IMR-90 (cell line): ENCODE measurements at regions not wholly inside any gene's neighbourhood (a gene's known extent, or its start where the extent isn't known, plus 50 kb on each side); places are given as distances from the start of the nearest gene placed in this dataset.

ENCODE experiments used
- ATAC-seq: fragments of 200-7000 bp; cut with Tn5 transposase; 2 replicates; pipeline ENCODE4 v1.9.1; 2020; ENCODE audit warnings: low read depth, mild to moderate bottlenecking, moderate library complexity
- BruUV-seq: library from RNA; stranded (reverse); fragments of 400-500 nt; replicated peaks from 2 replicates; lab custom pipeline; 2021; lab: Mats Ljungman, UMichigan
- CTCF ChIA-PET: fragments of 300-600 bp; formaldehyde crosslinking; extraction: SDS; loops from one replicate; lab custom pipeline; 2021; ENCODE audit warnings: antibody characterized with exemption; lab: Yijun Ruan, JAX
- POLR2A ChIA-PET: fragments of 300-600 bp; sonication (Branson Sonifier 250); formaldehyde crosslinking; loops from one replicate; lab custom pipeline; 2022; ENCODE audit warnings: antibody characterized with exemption; ENCODE audit not compliant: unreplicated experiment; lab: Charles Lee
- DNase-seq: peaks from one replicate; pipeline ENCODE4 v3.0.0; 2013
- H2AFZ ChIP-seq: replicated peaks from 2 replicates; pipeline ENCODE3; 2013; ENCODE audit warnings: low read length, mild to moderate bottlenecking; ENCODE audit not compliant: poor library complexity
- H2AK5ac ChIP-seq: 2 replicates; pipeline ENCODE4 v1.6.1; 2013; ENCODE audit warnings: low read depth, low read length, inconsistent platforms
- H2AK9ac ChIP-seq: replicated peaks from 2 replicates; pipeline ENCODE3; 2013; ENCODE audit warnings: mild to moderate bottlenecking, low read depth, low read length, moderate library complexity; ENCODE audit not compliant: poor library complexity
- H2BK120ac ChIP-seq: 2 replicates; pipeline ENCODE4 v1.6.1; 2013; ENCODE audit warnings: low read depth, low read length, inconsistent platforms
- H2BK15ac ChIP-seq: 3 replicates; pipeline ENCODE4 v1.6.1; 2013; ENCODE audit warnings: low read depth, low read length, inconsistent platforms
- H2BK20ac ChIP-seq: 2 replicates; pipeline ENCODE4 v1.6.1; 2013; ENCODE audit warnings: low read depth, mild to moderate bottlenecking, inconsistent platforms, low read length, moderate library complexity
- H2BK5ac ChIP-seq: 2 replicates; pipeline ENCODE4 v1.6.1; 2013; ENCODE audit warnings: mild to moderate bottlenecking, low read depth, low read length, inconsistent platforms; ENCODE audit not compliant: poor library complexity, severe bottlenecking
- H3K14ac ChIP-seq: replicated peaks from 2 replicates; pipeline ENCODE4 v1.6.1; 2013; ENCODE audit warnings: low read depth, low read length, inconsistent platforms
- H3K18ac ChIP-seq: 2 replicates; pipeline ENCODE4 v1.6.1; 2013; ENCODE audit warnings: low read depth, low read length, control low read depth
- H3K23ac ChIP-seq: 2 replicates; pipeline ENCODE4 v1.6.1; 2013; ENCODE audit warnings: low read depth, low read length, inconsistent platforms
- H3K27ac ChIP-seq: 2 replicates; pipeline ENCODE4 v1.5.1; 2013; ENCODE audit warnings: mild to moderate bottlenecking, control low read depth, low read length; ENCODE audit not compliant: insufficient read depth
- H3K27me3 ChIP-seq: 2 replicates; pipeline ENCODE4 v1.6.1; 2013; ENCODE audit warnings: low read length; ENCODE audit not compliant: control insufficient read depth, insufficient read depth
- H3K36me3 ChIP-seq: 2 replicates; pipeline ENCODE4 v1.6.1; 2013; ENCODE audit warnings: low read length, mixed read lengths; ENCODE audit not compliant: control insufficient read depth, insufficient read depth
- H3K4ac ChIP-seq: 2 replicates; pipeline ENCODE4 v1.6.1; 2013; ENCODE audit warnings: low read depth, low read length, inconsistent platforms
- H3K4me1 ChIP-seq: 2 replicates; pipeline ENCODE4 v1.6.1; 2013; ENCODE audit warnings: low read length, mixed read lengths; ENCODE audit not compliant: control insufficient read depth, insufficient read depth
- H3K4me2 ChIP-seq: 2 replicates; pipeline ENCODE4 v1.6.1; 2013; ENCODE audit warnings: low read depth, mild to moderate bottlenecking, control low read depth, low read length, moderate library complexity
- H3K4me3 ChIP-seq: 2 replicates; pipeline ENCODE4 v1.5.1; 2013; ENCODE audit warnings: low read depth, mild to moderate bottlenecking, control low read depth, low read length, moderate library complexity; ENCODE audit not compliant: insufficient read depth
- H3K56ac ChIP-seq: 2 replicates; pipeline ENCODE4 v1.6.1; 2013; ENCODE audit warnings: low read length, inconsistent platforms; ENCODE audit not compliant: insufficient read depth; ENCODE audit errors: extremely low read depth
- H3K79me1 ChIP-seq, 2 experiments: 2 replicates each; pipeline ENCODE4 v1.6.1; 2013; ENCODE audit warnings: low read length in 2 of 2, inconsistent platforms in 1 of 2, low read depth in 1 of 2
- H3K9ac ChIP-seq: 2 replicates; pipeline ENCODE4 v1.6.1; 2013; ENCODE audit warnings: low read depth, low read length, control low read depth
- H3K9me1 ChIP-seq: 2 replicates; pipeline ENCODE4 v1.6.1; 2013; ENCODE audit warnings: low read length, inconsistent platforms; ENCODE audit not compliant: insufficient read depth
- H3K9me3 ChIP-seq: 2 replicates; pipeline ENCODE4 v1.6.1; 2013; ENCODE audit warnings: low read length; ENCODE audit not compliant: control insufficient read depth, insufficient read depth
- H4K20me1 ChIP-seq: 2 replicates; pipeline ENCODE4 v1.6.1; 2013; ENCODE audit warnings: low read length, inconsistent platforms; ENCODE audit not compliant: insufficient read depth
- H4K5ac ChIP-seq: 2 replicates; pipeline ENCODE4 v1.6.1; 2013; ENCODE audit warnings: mild to moderate bottlenecking, low read depth, low read length, control low read depth
- H4K8ac ChIP-seq, 2 experiments: 2 replicates each; pipeline ENCODE4 v1.6.1; 2013; ENCODE audit warnings: low read depth in 2 of 2, low read length in 2 of 2, control low read depth in 1 of 2, inconsistent platforms in 1 of 2
- H4K91ac ChIP-seq: 2 replicates; pipeline ENCODE4 v1.6.1; 2013; ENCODE audit warnings: low read depth, low read length, inconsistent platforms; ENCODE audit not compliant: insufficient read depth
- BHLHE40 ChIP-seq: fragments of 150-350 bp; IDR thresholded peaks from 2 replicates; pipeline ENCODE4 v1.6.1; 2016; ENCODE audit warnings: mild to moderate bottlenecking, low read depth, low read length
- CEBPB ChIP-seq: IDR thresholded peaks from 2 replicates; pipeline ENCODE4 v1.6.1; 2012; ENCODE audit warnings: low read depth, low read length, improper control_type of control experiment
- CHD1 ChIP-seq: IDR thresholded peaks from 2 replicates; pipeline ENCODE4 v1.6.1; 2012; ENCODE audit warnings: low read depth, low read length, improper control_type of control experiment
- CTCF ChIP-seq: conservative IDR thresholded peaks from 2 replicates; pipeline ENCODE4 v1.5.1; 2012; ENCODE audit warnings: mild to moderate bottlenecking, low read depth, low read length, improper control_type of control experiment
- ELK1 ChIP-seq: fragments of 150-350 bp; IDR thresholded peaks from 2 replicates; pipeline ENCODE4 v1.6.1; 2016; ENCODE audit warnings: low read depth, mild to moderate bottlenecking, low read length, moderate library complexity, borderline replicate concordance
- FOS ChIP-seq: fragments of 150-350 bp; IDR thresholded peaks from 2 replicates; pipeline ENCODE4 v1.6.1; 2016; ENCODE audit warnings: low read depth, low read length
- MAFK ChIP-seq: IDR thresholded peaks from 2 replicates; pipeline ENCODE4 v1.6.1; 2012; ENCODE audit warnings: low read depth, low read length, improper control_type of control experiment
- MAZ ChIP-seq: IDR thresholded peaks from 2 replicates; pipeline ENCODE4 v1.6.1; 2012; ENCODE audit warnings: low read depth, mild to moderate bottlenecking, low read length, improper control_type of control experiment, moderate library complexity, borderline replicate concordance
- MXI1 ChIP-seq: IDR thresholded peaks from 2 replicates; pipeline ENCODE4 v1.6.1; 2012; ENCODE audit warnings: low read depth, mild to moderate bottlenecking, low read length, moderate library complexity, borderline replicate concordance
- NFE2L2 ChIP-seq: fragments of 150-350 bp; IDR thresholded peaks from 2 replicates; pipeline ENCODE4 v1.6.1; 2016; ENCODE audit warnings: low read depth, mild to moderate bottlenecking, low read length
- POLR2A ChIP-seq: IDR thresholded peaks from 2 replicates; pipeline ENCODE4 v1.6.1; 2012; ENCODE audit warnings: mild to moderate bottlenecking, low read depth, low read length
- RAD21 ChIP-seq: IDR thresholded peaks from 2 replicates; pipeline ENCODE4 v1.6.1; 2012; ENCODE audit warnings: low read length, improper control_type of control experiment
- RCOR1 ChIP-seq: IDR thresholded peaks from 2 replicates; pipeline ENCODE4 v1.6.1; 2012; ENCODE audit warnings: mild to moderate bottlenecking, low read length, improper control_type of control experiment; ENCODE audit not compliant: insufficient replicate concordance
- RFX5 ChIP-seq: IDR thresholded peaks from 2 replicates; pipeline ENCODE4 v1.8.0; 2012; ENCODE audit warnings: low read depth, mild to moderate bottlenecking, low read length, moderate library complexity
- SMC3 ChIP-seq: fragments of 150-350 bp; IDR thresholded peaks from 2 replicates; pipeline ENCODE4 v1.6.1; 2016; ENCODE audit warnings: low read depth, mild to moderate bottlenecking, antibody characterized with exemption, low read length, moderate library complexity
- USF2 ChIP-seq: fragments of 150-350 bp; IDR thresholded peaks from 2 replicates; pipeline ENCODE4 v1.6.1; 2017; ENCODE audit warnings: mild to moderate bottlenecking, antibody characterized with exemption, low read length, low read depth
- WGBS, 2 experiments: methylation state at CpG; one replicate each; pipeline versions ENCODE4 v1.1.5 to v1.1.7; 2013; ENCODE audit warnings: missing lambda C conversion rate in 2 of 2; ENCODE audit not compliant: insufficient read length in 1 of 2; ENCODE audit errors: extremely low coverage in 2 of 2; 5-methylcytosine and 5-hydroxymethylcytosine counted together
- dilution Hi-C: fragments of 300-500 bp; cut with HindIII; formaldehyde crosslinking; loops from one replicate; pipeline ENCODE4 v1.14.3; 2018; ENCODE audit warnings: low sequenced_read_pairs; ENCODE audit not compliant: unreplicated experiment
- in situ Hi-C: fragments of 300-500 bp; cut with MboI; formaldehyde crosslinking; loops from 3 replicates; pipeline ENCODE4 v1.14.3; 2019; ENCODE audit warnings: low sequenced_read_pairs, inconsistent platforms, mixed read lengths
- intact Hi-C: fragments of 100-400 bp; cut with micrococcal nuclease; formaldehyde crosslinking; loops from 2 replicates; pipeline ENCODE4 v1.10.0; 2022

GRCh38 chr5:170181902-170182301, 50.9 kb upstream of the C5orf58 start:
- Histone ChIP-seq H3K4me2 (no peak overlapping the region), H2BK20ac (no peak overlapping the region), H3K4me3 (no peak overlapping the region), H3K9me1 (no peaks in the 10 kb centered on the region), H3K9me3 (no peaks in the 10 kb centered on the region), H3K36me3 (no peaks in the 10 kb centered on the region), H2BK15ac (no peak overlapping the region), H2AK9ac (no peak overlapping the region), H3K23ac (no peak overlapping the region), H4K8ac (no peak overlapping the region), H3K9ac (no peak overlapping the region), H4K20me1 (no peaks in the 10 kb centered on the region), H4K91ac (no peak overlapping the region), H3K27me3 (no peaks in the 10 kb centered on the region), H3K56ac (no peak overlapping the region), H2AFZ (no peak overlapping the region), H2BK120ac (no peak overlapping the region), H3K18ac (no peak overlapping the region), H4K5ac (no peak overlapping the region), H3K14ac (no peak overlapping the region), H3K4ac (no peak overlapping the region), H3K4me1 (no peaks in the 10 kb centered on the region), H3K79me1 (no peaks in the 10 kb centered on the region), H3K27ac (no peak overlapping the region), H2BK5ac (no peak overlapping the region), H2AK5ac (no peak overlapping the region)
- BruUV-seq: no TSS peak
- no peak for DNase-seq
- in situ Hi-C loops (no loop called here), dilution Hi-C loops (no loop called here), intact Hi-C loops (no loop called here)
- no peak for TF ChIP-seq RAD21
- no peak for TF ChIP-seq POLR2A
- no peak for TF ChIP-seq CEBPB
- no peak for TF ChIP-seq USF2
- no peak for TF ChIP-seq MAZ
- TF ChIP-seq MAFK: no peak
- TF ChIP-seq BHLHE40: no peak
- TF ChIP-seq RCOR1: no peak
- TF ChIP-seq RFX5: no peak
- no peak for TF ChIP-seq NFE2L2
- no peak for TF ChIP-seq ELK1
- TF ChIP-seq SMC3: no peak
- no peak for TF ChIP-seq MXI1
- TF ChIP-seq CHD1: no peak
- no peak for TF ChIP-seq CTCF
- TF ChIP-seq FOS: no peak
- WGBS, 2 experiments: no CpG with 5 or more reads among the region's 2 CpGs
- CTCF ChIA-PET: no interaction called here
- ATAC-seq: no peak
- POLR2A ChIA-PET: no interaction called here
